ENCODE measurements at regions not wholly inside any gene's neighbourhood (a gene's known extent, or its start where the extent isn't known, plus 50 kb on each side); places are given as distances from the start of the nearest gene placed in this dataset.
A peak's percentile ranks its signal among the peaks of the same experiment; 100 is the strongest.

- 0% methylated on average over 3 of the region's 3 CpGs for WGBS (ENCODE audit: insufficient coverage, low coverage, missing lambda C conversion rate)
- no peak overlapping the region for H3K27ac ChIP-seq (ENCODE audit: extremely low read depth, low read depth, low read length)
These were observed 404.5 kb upstream of the TBX3 start for GRCh38 chr12:115088328-115088994.

More at GRCh38 chr12:115088328-115088994, 404.5 kb upstream of the TBX3 start:
- Histone ChIP-seq H2AFZ (ENCODE audit: low read depth, low read length) (no peak overlapping the region), H3K36me3 (ENCODE audit: control insufficient read depth, insufficient read depth, low read length) (no peaks in the 10 kb centered on the region), H3K79me2 (ENCODE audit: control insufficient read depth, insufficient read depth, low read length) (no peaks in the 10 kb centered on the region), H3K4me3 (no peak overlapping the region), H3K4me2 (ENCODE audit: insufficient read depth, low read length) (no peak overlapping the region), H3K27me3 (ENCODE audit: control insufficient read depth in 2 of 2, insufficient read depth in 2 of 2, low read length in 2 of 2) (peaks cover 0 to 10% of the 10 kb centered on the region in 2 experiments; a peak in 1 of 5 replicates), H3K9ac (ENCODE audit: insufficient read depth in 1 of 2, low read depth in 2 of 2, low read length in 2 of 2) (no peak overlapping the region), H4K20me1 (replicated peaks; ENCODE audit: control insufficient read depth, insufficient read depth, low read length) (no peaks in the 10 kb centered on the region; the same call in 1 of the 2 replicates), H3K9me3 (replicated peaks; ENCODE audit: control insufficient read depth, insufficient read depth, low read depth, low read length) (no peaks in the 10 kb centered on the region), H3K9me1 (ENCODE audit: control insufficient read depth, insufficient read depth, low read length) (no peaks in the 10 kb centered on the region), H3K4me1 (replicated peaks in 1 of 2; ENCODE audit: control insufficient read depth in 2 of 2, insufficient read depth in 2 of 2, low read length in 2 of 2) (no peaks in the 10 kb centered on the region)
- no TSS peak for BruUV-seq (replicated peaks)
- intact Hi-C loops (cut with micrococcal nuclease) (no loop called here), in situ Hi-C loops (cut with MboI) (no loop called here)
- no peak for DNase-seq (ENCODE audit: extremely low read depth in 1 of 4, low spot score in 3 of 4)
- TF ChIP-seq ZNF239 (CRISPR knock-in tag; IDR thresholded peaks at IDR 0.05) (no peak), TEAD4 (IDR thresholded peaks at IDR 0.05; ENCODE audit: low read length) (no peak), TEAD4 (CRISPR knock-in tag; IDR thresholded peaks at IDR 0.05; ENCODE audit: borderline replicate concordance) (no peak), ZKSCAN1 (IDR thresholded peaks at IDR 0.05; ENCODE audit: low read depth, low read length) (0 out of 2 replicates have a peak, but pooled peaks have one; percentile 54), ZBTB7A (IDR thresholded peaks at IDR 0.05; ENCODE audit: borderline replicate concordance, control insufficient read depth, low read depth, low read length) (no peak), NCOR1 (IDR thresholded peaks at IDR 0.05) (no peak), PATZ1 (CRISPR knock-in tag; IDR thresholded peaks at IDR 0.05; ENCODE audit: borderline replicate concordance) (no peak), JUN (IDR thresholded peaks at IDR 0.05; ENCODE audit: borderline replicate concordance, low read depth, low read length) (no peak), JUN (CRISPR knock-in tag; IDR thresholded peaks at IDR 0.05; ENCODE audit: borderline replicate concordance) (no peak), KLF16 (IDR thresholded peaks at IDR 0.05) (no peak), HEY1 (CRISPR knock-in tag; IDR thresholded peaks at IDR 0.05; ENCODE audit: borderline replicate concordance) (no peak), RAD21 (CRISPR knock-in tag; conservative IDR thresholded peaks at IDR 0.05 in 1 of 2, IDR thresholded peaks at IDR 0.05 in 1 of 2) (0 out of 4 replicates have a peak, but pooled peaks of 1 of the 2 experiments have one; percentile 3), NR2F6 (CRISPR knock-in tag; IDR thresholded peaks at IDR 0.05) (no peak)
- POLR2A ChIA-PET = no interaction called here
- no peak for FAIRE-seq
- CTCF ChIA-PET (ENCODE audit: low intra/inter-chr PET ratio) = no interaction called here
- no peak for ATAC-seq

All from K562 (cell line).